RPMI8226 (cell line): ENCODE measurements at regions not wholly inside any gene's neighbourhood (a gene's known extent, or its start where the extent isn't known, plus 50 kb on each side); places are given as distances from the start of the nearest gene placed in this dataset.
"Not testable (repeated sequence)": the region's sequence is repeated elsewhere in the genome, so short reads cannot be mapped to it uniquely, and the experiment has no call there.

Experiments
- DNase-seq: peaks from one replicate; pipeline ENCODE4 v3.0.0-alpha.2; 2015

GRCh38 chr9:108270561-108270960 is 585.2 kb downstream of the ACTL7B start:
- no peak for DNase-seq

- DNase-seq = no peak
These were observed 585.7 kb downstream of the ACTL7B start for GRCh38 chr9:108270051-108270450.

GRCh38 chr9:108269371-108269770 is 586.4 kb downstream of the ACTL7B start:
- no peak for DNase-seq

DNA sequence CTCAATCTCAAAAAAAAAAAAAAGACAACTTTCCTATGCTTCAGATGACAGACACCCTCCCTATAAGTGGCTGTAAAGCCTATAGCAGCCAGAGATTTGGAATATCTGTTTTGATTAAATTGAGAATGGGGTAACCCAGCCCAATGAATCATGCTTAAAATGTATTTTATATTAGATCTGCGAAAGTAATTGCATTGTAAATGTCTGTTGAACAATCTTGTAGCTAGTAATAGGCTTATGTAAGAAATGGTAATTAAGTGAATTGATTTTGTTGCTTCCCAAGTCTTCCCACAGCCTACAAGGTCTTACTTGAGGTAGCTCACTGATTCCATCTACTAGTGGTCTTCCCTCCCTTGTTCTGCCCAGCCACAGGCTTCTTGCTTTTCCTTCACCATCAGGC is 590.7 kb downstream of the ACTL7B start:
- DNase-seq = no peak

DNA sequence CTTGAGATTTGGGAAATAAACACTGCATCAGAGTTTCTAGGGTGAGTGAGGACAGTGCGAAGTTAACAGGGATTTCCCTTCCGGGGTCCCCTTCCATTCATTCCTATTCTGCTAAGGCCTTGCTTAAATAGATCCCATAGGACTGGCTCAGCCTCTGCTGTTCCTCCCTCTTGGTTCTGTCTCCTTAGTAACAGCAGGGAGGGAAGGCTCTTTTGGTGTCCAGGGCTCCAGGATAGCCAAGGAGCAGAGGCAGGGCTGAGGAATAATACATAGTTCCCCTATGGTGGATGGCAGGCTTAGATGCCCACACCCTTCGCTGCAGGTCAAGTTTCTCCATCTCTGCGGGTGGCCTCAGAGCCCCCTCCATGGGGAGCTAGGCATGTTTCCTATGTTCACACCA is 591.7 kb downstream of the ACTL7B start:
- DNase-seq = no peak

GRCh38 chr9:108262836-108263235 is 593.0 kb downstream of the ACTL7B start:
- DNase-seq = no peak

DNA sequence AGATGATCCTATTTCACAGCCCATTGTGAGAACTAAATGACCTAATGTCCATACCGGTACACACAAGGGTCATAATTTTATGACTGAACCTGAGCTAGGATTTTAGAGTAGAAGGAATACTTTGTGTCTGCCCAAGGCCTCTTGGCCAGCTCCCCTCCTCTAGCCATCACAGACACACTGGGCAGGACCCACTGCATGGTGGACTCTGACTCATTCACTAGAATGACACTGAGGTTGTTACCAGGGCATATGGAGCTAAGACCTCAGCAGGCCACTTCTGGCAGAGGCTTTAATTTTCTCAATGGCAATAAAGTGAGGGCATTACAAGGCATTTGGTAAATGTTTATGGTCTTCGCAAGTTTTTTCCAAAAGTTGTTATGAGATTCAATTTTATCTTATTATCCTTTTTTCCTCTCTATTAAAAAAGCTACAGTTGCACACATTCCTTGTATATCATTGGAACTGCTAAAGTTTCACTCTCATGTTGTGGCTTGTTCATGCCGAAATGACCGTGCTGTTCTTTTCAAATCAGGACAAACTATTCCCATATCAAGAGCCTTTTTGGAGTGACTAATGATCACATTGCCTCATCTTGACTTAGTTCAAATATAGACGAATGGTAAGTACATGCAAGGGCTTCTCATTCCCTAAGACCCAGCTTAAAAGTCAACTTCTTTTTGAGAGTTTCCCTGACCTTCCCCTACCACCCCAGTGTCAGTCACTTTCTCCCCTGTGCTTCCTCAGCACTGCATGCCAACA is 595.7 kb downstream of the ACTL7B start:
- DNase-seq = no peak

DNA sequence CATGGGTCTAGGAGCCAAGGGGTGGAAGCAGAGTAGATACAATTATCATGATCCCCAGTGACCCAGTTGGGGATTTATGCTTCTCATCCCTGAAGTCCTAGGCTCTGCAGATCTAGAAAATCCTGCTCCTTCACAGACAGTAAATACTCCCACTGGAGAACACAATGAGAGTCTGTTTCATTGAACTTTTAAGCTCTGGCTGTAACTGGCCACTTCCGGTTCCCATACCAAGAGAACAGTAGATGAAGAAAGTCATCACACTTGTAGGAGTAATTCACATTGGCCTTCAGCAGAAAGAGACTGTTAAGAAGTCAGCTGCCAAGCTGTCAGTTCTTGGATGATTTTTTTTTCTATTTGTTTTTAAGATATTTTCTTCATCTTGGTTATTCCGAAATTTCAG is 597.1 kb downstream of the ACTL7B start:
- DNase-seq = no peak

GRCh38 chr9:108257382-108257781 is 598.4 kb downstream of the ACTL7B start:
- DNase-seq = no peak

GRCh38 chr9:108254236-108254635 is 601.5 kb downstream of the ACTL7B start:
- no peak for DNase-seq

GRCh38 chr9:108247391-108247790 is 608.4 kb downstream of the ACTL7B start:
- DNase-seq = not testable (repeated sequence)

- no peak for DNase-seq
These were observed 609.9 kb downstream of the ACTL7B start for GRCh38 chr9:108245901-108246300.

DNA sequence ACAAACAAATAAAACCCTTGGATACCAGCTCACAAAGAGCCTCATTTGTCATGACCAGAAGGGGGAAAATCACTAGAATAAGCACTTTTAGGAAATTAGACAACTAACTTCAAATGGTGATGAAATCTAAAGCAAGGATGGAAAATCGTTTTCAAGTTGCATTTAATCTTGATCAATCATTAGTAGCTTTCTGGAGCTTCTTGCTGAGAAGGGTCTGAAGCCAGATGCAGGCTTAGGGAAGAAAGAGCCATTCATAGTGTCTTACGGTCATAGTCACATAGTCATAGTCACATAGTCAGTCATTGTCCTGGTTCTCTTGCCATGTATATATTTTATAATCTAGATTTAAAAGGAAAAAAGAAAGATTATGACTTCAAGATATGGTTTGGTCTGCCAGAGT is 610.5 kb downstream of the ACTL7B start:
- DNase-seq = no peak

DNA sequence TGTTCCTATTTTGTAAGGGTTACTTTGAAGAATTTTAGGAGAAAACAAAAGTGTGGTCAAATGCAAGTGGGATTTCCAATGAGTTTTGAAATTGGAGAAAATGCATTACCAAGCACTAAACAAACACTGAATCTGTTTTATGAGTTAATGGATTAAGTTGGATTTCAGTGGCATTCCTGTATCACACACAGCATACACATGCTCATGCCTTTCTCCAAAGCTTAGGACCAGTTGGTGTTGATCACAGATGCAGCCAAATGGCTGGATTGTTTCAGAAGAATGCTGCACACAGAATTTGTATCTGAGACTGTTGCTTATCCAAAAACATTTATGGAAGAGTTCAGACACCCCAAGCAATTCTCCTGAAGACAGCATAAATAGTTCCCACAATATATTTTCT is 611.1 kb downstream of the ACTL7B start:
- no peak for DNase-seq

DNA sequence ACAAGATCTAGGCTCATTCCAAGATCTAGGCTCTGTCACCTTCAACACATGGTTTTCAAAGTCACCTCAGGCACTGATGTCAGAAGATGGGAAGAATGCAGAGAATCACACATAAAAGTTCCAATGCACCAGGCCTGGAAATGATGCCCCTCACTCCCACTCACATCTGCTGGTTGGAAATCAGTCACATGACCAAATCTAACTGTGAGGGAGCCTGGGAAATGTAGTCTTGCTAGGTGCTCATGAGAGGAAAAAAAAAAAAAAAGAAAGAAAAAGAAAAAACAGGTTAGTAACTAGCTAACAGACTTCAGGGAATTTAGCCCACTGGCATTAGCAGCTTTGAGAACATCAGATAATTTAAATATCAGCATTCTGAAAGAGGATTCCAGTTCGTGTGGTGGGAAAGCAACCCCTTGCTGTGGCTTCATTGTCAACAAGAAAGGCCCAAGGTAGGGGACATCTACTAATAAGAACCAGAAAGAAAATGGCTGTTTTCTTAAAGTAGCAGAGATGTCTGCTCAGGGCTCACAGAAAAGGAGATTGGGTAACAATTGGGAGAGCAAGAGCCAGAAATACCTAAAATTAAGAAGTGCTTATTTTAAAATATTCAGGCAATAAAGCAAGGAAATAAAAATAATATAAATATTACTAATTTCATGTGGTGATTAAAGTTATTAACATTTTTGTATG is 614.3 kb downstream of the ACTL7B start:
- DNase-seq = no peak

GRCh38 chr9:108239696-108240321 is 616.0 kb downstream of the ACTL7B start:
- DNase-seq = no peak

DNA sequence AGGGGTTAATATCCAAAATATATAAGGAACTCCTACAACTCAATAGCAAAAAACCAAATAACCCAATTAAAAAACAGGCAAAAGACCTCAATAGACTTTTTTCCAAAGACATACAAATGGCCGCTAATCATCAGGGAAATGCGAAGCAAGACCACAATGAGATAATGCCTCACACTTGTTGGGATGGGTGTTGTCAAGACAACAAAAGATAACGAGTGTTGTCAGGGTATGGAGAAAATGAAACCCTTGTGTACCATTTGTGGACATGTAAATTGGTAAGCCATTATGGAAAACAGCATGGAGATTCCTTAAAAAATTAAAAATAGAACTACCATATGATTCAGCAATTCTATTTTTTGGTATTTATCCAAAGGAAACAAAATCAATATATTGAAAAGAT is 620.2 kb downstream of the ACTL7B start:
- no peak for DNase-seq

- no peak for DNase-seq
These were observed 621.0 kb downstream of the ACTL7B start for GRCh38 chr9:108234811-108235210.

- DNase-seq = no peak
These were observed 630.5 kb downstream of the ACTL7B start for GRCh38 chr9:108225149-108225800.

DNA sequence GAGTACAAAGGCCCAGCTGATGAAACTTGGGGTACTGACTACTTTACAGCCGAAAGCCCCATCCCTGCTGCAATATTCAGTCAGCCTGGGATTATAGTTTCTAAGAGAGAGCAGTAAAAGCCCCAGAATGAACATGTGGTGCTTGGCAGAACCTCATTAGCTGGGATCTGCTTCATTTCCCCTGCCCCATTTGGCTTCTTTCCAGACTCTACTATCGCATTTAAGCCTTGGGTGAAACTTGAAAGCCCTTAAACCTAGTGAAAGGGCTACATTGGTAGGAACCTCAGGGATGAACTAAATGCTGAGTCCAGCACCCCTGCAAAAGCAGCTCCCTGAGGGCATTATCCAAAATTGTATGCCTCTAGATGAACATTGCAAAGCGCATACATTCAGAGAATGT is 631.1 kb downstream of the ACTL7B start:
- no peak for DNase-seq

DNA sequence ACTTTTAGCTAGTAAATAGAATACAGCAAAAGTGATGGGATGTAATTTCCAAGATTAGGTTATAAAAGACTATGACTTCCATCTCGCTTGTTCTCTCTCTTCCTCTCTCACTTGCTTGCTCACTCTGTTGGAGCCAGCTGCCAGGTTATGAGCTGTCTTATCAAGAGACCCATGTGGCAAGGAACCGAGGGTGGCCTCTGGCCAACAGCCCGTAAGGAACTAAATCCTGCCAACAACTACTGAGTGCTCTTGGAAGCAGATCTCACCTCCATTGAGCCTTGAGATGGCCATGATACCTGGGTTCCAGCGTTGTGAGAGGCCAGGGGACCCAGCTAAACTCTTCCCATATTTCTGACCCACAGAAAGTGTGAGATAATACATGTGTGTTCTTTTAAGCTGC is 636.1 kb downstream of the ACTL7B start:
- DNase-seq = no peak

DNA sequence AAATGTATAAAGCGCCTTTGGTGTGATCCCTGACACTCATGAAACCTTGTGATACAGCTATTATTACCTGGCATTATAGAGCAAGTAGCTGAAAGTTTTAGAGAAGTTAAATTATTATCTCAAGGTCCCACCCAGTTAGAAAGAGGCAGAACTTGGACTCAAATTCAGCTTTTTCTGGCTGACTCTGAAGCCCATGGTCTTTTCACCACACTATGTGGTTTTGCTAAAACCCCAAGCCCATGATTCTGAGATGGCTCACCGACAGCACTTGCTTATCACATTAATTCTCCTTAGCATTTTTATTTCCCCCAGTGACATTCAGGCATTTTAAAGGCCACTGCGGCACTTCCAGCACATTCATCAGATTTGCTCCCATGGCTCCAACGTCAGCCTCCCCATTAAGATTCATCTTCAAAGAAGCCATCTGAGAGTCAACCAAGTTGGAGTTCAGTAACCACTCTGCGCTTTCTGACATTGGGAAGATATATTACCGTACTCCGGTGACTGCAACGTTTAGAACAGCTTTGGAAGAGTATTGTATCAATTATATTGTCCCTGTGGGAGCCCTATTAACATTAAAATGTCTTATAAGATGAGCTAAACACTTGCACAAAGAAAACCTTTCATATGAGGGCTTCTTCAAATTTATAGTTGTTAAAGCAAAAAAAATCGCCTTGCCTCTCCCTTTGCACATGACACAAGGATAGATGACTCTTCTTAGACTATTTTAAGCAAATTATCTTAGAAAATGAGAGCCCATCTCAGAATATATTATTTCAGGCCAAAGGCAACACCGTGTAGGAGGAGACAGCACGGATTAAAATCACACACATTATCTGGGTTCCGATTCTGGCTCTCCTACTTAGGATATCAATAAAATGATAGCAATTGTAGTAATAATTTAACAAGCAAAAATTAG is 638.1 kb downstream of the ACTL7B start:
- no peak for DNase-seq

GRCh38 chr9:108213511-108213910 is 642.3 kb downstream of the ACTL7B start:
- no peak for DNase-seq
